PC-3 (cell line): ENCODE measurements at regions not wholly inside any gene's neighbourhood (a gene's known extent, or its start where the extent isn't known, plus 50 kb on each side); places are given as distances from the start of the nearest gene placed in this dataset.

Source experiments
- EZH2 ChIP-seq: fragments of 300-600 bp; sonication (generic); IDR thresholded peaks from one replicate; pipeline ENCODE4 v1.6.1; 2017; ENCODE audit warnings: antibody characterized with exemption, mild to moderate bottlenecking, low read length; ENCODE audit not compliant: unreplicated experiment
- EZH2phosphoT487 ChIP-seq: fragments of 300-600 bp; sonication (generic); IDR thresholded peaks from 2 replicates; pipeline ENCODE4 v1.6.1; 2018; ENCODE audit warnings: mild to moderate bottlenecking, antibody characterized with exemption, low read length, borderline replicate concordance
- TF ChIP-seq, protein P1 (sequence below): fragments of 300-600 bp; sonication (generic); conservative IDR thresholded peaks from 2 replicates; pipeline ENCODE4 v1.5.1; 2017; ENCODE audit warnings: antibody characterized with exemption, low read depth, mild to moderate bottlenecking, low read length

DNA sequence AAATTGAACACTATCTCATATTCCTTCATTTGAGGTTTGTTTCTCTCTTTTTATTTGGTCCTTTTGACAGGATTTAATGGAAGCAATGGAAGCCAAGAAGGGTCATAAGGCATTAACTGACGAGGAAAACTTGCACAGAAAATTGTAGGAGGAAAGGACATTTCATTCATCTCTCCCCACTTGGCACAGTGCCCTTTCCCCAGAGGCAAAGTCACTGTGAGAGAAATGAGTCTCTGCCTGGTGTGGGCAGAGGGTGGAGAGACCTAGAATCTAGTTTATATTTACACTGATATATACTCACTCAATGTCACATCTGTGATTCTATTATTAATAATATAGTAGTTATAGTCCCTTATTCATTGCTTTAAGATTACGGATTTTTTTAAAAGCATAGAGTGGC is 324.6 kb upstream of the IL12A start:
- TF ChIP-seq EZH2phosphoT487: no peak
- TF ChIP-seq, protein P1, sequence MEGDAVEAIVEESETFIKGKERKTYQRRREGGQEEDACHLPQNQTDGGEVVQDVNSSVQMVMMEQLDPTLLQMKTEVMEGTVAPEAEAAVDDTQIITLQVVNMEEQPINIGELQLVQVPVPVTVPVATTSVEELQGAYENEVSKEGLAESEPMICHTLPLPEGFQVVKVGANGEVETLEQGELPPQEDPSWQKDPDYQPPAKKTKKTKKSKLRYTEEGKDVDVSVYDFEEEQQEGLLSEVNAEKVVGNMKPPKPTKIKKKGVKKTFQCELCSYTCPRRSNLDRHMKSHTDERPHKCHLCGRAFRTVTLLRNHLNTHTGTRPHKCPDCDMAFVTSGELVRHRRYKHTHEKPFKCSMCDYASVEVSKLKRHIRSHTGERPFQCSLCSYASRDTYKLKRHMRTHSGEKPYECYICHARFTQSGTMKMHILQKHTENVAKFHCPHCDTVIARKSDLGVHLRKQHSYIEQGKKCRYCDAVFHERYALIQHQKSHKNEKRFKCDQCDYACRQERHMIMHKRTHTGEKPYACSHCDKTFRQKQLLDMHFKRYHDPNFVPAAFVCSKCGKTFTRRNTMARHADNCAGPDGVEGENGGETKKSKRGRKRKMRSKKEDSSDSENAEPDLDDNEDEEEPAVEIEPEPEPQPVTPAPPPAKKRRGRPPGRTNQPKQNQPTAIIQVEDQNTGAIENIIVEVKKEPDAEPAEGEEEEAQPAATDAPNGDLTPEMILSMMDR: no peak
- no peak for TF ChIP-seq EZH2
